ENCODE measurements at regions not wholly inside any gene's neighbourhood (a gene's known extent, or its start where the extent isn't known, plus 50 kb on each side); places are given as distances from the start of the nearest gene placed in this dataset.

DNA sequence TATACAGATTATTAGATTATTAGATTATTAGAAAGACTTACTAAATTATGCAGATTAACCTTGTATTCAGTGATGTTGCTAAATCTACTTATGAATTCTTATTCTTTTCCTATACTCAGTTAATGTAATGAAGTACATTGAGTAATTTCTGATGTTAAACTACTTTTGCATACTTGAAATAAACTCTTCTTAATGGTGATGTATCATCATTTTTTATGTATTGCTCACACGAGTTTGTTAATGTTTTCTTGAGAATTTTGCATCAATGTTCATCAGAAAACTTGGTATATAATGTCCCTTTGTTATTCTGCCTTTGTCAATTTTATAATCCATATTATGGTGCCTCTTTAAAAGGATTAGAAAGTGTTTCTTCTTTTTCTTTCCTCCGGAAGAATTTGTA is 163.2 kb upstream of the COL8A1 start:
- TF ChIP-seq, protein P1, sequence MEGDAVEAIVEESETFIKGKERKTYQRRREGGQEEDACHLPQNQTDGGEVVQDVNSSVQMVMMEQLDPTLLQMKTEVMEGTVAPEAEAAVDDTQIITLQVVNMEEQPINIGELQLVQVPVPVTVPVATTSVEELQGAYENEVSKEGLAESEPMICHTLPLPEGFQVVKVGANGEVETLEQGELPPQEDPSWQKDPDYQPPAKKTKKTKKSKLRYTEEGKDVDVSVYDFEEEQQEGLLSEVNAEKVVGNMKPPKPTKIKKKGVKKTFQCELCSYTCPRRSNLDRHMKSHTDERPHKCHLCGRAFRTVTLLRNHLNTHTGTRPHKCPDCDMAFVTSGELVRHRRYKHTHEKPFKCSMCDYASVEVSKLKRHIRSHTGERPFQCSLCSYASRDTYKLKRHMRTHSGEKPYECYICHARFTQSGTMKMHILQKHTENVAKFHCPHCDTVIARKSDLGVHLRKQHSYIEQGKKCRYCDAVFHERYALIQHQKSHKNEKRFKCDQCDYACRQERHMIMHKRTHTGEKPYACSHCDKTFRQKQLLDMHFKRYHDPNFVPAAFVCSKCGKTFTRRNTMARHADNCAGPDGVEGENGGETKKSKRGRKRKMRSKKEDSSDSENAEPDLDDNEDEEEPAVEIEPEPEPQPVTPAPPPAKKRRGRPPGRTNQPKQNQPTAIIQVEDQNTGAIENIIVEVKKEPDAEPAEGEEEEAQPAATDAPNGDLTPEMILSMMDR (IDR thresholded peaks at IDR 0.05): no peak
- no peak for TF ChIP-seq EP300 (IDR thresholded peaks at IDR 0.05)
- no peak for TF ChIP-seq POLR2AphosphoS5 (IDR thresholded peaks at IDR 0.05)

Data from sigmoid colon (tissue), 4 donors.